ENCODE measurements at regions not wholly inside any gene's neighbourhood (a gene's known extent, or its start where the extent isn't known, plus 50 kb on each side); places are given as distances from the start of the nearest gene placed in this dataset.

DNA sequence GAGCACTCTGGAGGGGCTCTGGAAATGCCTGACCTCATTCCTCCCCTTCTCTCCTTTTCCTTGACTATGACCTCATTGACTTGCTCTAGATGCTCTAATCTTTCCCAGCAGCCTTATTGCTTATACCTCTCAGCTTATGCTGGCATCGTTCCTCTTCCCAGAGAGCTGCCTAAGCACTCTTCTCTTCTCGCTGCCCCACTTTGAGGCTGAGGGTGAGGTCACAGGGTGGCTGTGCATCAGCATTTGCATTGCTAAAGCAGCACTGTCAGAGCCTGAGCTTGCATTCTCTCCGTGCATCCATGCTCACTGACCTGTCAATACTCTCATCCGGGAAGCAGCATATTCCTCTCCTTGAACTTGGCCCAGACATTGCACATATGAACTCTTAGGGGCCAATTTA, 96.4 kb upstream of the NTRK2 start:
- TF ChIP-seq, protein P1, sequence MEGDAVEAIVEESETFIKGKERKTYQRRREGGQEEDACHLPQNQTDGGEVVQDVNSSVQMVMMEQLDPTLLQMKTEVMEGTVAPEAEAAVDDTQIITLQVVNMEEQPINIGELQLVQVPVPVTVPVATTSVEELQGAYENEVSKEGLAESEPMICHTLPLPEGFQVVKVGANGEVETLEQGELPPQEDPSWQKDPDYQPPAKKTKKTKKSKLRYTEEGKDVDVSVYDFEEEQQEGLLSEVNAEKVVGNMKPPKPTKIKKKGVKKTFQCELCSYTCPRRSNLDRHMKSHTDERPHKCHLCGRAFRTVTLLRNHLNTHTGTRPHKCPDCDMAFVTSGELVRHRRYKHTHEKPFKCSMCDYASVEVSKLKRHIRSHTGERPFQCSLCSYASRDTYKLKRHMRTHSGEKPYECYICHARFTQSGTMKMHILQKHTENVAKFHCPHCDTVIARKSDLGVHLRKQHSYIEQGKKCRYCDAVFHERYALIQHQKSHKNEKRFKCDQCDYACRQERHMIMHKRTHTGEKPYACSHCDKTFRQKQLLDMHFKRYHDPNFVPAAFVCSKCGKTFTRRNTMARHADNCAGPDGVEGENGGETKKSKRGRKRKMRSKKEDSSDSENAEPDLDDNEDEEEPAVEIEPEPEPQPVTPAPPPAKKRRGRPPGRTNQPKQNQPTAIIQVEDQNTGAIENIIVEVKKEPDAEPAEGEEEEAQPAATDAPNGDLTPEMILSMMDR (IDR thresholded peaks at IDR 0.05 in 4 of 5, conservative IDR thresholded peaks at IDR 0.05 in 1 of 5) = no peak
- TF ChIP-seq POLR2A (IDR thresholded peaks at IDR 0.05) = no peak
